ENCODE measurements at regions not wholly inside any gene's neighbourhood (a gene's known extent, or its start where the extent isn't known, plus 50 kb on each side); places are given as distances from the start of the nearest gene placed in this dataset.
"Not testable (repeated sequence)": the region's sequence is repeated elsewhere in the genome, so short reads cannot be mapped to it uniquely, and the experiment has no call there.

GRCh38 chr1:60949826-60950197, 132.5 kb upstream of the NFIA start:
- DNase-seq (ENCODE audit: low spot score), result no peak

- DNase-seq (ENCODE audit: low spot score), result no peak
These were observed 133.1 kb upstream of the NFIA start for GRCh38 chr1:60949154-60949825.

- no peak for DNase-seq (ENCODE audit: low spot score)
These were observed 133.9 kb upstream of the NFIA start for GRCh38 chr1:60948486-60948885.

DNA sequence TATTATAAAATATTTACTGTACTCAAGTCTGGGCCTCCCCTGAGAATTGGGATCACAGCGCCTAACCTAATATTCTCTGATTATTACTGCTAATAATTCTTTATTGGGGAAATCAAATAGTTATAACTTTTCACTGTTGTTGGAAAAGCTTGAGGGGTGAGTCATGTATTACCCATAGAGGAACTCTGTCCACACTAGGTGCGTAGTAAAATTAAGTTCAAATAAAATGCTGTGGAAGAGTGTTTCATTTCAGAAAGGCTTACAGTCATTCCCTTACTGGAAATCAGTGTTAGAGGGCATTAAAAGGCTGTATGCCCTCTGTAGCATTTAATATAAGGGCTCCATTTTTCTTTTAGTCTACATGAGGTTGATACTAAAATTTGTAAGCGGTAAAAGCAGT, 135.0 kb upstream of the NFIA start:
- no peak for DNase-seq (ENCODE audit: low spot score)

DNA sequence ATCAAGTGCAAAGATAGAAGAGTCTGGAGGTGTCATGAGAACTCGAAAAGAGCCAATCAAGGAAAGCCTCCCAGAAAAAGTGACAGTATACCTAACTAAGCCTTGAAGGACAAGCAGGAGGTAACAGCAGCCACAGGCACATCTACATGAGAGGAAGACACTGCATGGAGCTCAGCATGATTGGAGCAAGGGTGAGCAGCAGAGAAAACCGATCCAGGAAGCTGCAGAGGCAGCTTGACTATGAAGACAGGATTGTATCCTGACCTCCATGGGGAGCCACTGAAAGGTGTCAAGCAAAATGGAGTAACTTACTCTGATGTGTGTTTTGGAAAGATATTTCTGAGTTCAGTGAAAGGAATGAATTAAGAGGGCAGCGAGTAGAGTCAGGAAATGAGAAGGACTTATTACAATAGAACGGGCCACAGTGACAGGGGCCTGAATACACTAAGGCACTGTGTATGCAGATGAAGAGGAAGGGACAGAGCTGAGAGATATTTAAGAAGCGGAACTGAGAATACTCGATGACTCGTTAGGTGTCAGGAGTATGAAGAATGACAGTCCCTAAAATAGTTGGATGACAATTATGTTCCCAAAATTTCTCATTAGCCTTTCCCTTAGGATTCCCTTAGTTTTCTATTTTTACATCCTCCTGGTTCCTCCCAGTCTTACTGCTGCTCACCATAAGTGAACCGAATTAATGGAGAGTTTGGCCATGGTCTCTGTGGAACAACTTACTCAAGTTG, 139.3 kb upstream of the NFIA start:
- no peak for DNase-seq (ENCODE audit: low spot score)

- DNase-seq (ENCODE audit: low spot score), result no peak
These were observed 140.1 kb upstream of the NFIA start for GRCh38 chr1:60942291-60942690.

DNA sequence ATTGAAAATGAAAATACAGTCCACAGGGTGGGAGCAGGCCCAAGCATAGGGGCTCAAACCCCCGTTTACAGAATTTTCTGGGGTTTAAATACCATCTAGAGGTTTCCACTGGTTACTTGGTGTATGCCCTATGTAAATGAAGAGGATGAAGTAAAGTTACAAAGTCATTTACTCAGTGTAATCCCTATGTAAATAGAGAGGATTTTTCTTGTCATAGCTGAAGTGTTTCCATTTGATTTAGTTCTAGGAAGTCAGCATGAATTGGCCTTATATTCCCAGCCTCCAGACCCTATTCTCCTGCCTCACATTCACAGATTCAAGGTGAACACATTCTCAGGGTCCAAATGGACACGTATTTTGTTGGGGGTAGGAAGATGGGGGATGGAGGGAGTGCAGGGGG, 141.7 kb upstream of the NFIA start:
- DNase-seq (ENCODE audit: low spot score), result not testable (repeated sequence)

GRCh38 chr1:60937720-60938119, 144.6 kb upstream of the NFIA start:
- DNase-seq (ENCODE audit: low spot score), result no peak

DNA sequence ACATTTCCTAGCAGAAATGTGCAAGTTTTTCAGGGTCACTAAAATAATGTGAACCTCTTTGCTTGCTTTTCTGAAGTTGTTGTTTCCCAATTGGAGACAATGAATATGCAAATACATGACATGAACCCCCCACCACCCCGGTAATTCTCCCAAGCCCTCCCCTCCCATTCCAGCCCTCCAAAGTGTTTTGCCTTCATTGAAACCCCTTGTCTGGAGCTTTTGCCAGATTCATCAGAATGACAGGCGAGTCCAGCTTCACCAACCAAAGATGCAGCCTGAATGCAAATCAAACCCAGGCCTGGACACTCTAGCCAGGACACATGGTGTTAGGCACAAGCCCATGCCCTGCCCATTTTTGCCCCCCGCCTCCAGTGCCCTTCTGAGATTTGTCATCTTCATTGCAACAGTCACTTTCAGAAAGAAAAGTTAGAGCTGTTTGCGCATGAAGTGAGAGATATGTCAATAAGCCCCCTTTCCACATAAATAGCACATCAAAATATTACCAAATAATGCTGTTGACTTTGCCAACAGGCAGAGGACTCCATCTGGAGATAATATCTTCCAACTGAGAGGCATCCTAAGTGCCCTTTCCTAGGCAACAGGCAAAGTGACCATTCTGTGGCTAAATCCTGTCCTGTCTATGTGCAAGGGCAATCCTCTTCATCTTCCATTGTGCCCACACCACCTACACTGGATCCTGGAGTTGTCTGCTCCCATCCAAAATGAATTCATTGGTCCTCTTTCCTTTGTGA, 145.6 kb upstream of the NFIA start:
- no peak for DNase-seq (ENCODE audit: low spot score)

DNA sequence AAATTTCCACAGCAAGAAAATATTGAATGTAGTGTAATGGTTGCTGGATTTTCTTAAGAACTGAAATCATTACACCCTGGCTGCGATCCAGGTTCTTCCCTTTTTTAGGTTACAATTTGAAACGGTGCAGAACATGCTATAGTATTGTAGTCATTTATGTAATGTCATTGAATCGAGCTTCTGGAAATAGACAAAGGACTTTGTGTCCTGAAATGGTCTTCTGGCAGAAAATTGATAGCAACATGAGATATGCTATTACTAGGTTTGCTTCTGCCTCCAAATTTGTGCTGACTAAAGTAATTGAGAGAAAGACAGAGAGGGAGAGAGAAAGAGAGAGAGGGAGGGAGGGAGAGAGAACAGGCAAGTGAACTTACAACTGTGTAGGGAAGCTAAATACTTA, 146.2 kb upstream of the NFIA start:
- no peak for DNase-seq (ENCODE audit: low spot score)

DNA sequence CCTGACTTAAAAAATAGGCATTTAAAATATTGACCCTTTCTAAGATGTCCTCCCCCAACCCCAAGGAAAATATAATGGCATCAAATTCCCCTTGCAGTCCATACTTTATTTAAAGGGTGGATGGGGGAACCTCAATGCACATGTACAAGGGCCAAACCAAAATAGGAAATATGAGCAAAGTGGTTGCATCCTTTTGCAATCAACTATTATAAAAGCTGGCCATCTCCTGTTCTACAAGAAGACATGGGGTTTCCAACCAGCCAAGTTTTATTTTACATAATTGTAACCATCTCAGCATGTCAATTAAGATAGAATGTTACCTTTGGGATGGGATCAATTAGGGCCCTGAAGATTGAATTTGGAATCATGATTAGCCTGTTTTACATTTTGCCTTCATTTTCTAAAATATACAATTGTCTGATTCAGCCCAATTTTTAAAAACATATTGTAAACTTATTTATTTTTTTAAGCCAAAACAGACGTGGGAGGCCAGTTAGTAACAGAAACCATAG, 146.7 kb upstream of the NFIA start:
- no peak for DNase-seq (ENCODE audit: low spot score)

GRCh38 chr1:60930130-60930529, 152.2 kb upstream of the NFIA start:
- DNase-seq (ENCODE audit: low spot score), result no peak

DNA sequence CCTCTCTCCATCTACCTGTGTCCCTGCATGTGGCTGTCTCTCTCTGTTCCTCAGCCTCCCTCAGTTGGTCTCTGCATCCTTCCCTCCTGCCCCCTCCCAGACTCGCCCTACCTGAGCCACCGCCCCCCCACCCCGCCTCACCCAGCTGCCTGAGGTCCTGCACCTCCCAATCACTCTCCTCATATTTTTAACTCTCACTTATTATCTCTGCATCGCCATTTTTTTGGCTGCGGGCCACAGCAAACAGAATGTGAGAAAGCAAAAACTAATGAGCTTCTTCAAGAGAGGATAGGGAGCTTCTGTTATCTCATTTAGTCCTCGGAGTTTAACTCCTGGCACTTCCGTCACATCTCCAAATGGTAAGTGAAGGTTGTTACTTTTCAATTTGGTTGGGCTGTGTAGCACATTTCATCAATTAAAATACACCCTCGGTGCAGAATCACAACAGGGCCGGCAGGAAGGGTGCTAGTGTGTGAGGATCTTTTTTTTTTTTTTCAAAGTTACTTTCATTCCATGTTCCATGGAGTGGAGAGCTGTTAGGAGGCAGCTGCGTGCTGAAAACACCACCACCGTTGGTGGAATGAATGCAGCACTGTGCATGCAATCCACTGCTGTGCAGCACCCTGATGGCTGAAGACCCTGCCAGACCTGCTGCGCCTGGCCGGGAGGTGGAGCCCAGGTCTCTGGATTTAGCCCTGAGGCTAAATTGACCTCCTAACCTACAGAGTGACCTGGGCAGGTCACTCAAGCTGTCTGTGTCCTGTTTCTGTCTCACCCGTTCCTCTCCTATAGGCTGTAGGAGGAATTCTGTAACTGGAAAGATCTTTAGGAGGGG, 157.2 kb upstream of the NFIA start:
- no peak for DNase-seq (ENCODE audit: low spot score)

DNA sequence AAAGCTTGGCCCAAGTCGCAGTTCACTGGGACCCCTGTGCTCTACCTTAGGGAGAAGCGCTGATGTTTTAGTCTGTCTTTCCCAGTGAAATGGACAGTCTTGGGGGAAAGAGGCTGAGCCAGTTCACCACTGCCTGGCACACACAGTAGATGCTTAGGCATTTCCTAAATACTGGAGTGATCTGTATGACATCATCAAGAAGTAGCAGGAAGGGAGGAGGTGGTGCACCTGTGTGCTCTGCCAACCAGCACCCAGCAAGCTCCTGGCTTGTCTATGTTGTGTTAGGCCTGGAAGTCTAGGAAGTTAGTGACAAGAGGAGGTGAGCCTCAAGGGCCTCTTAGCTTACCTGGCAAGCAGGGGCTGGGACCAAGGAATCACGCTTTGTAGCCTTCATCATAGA, 158.2 kb upstream of the NFIA start:
- DNase-seq (ENCODE audit: low spot score), result no peak

DNA sequence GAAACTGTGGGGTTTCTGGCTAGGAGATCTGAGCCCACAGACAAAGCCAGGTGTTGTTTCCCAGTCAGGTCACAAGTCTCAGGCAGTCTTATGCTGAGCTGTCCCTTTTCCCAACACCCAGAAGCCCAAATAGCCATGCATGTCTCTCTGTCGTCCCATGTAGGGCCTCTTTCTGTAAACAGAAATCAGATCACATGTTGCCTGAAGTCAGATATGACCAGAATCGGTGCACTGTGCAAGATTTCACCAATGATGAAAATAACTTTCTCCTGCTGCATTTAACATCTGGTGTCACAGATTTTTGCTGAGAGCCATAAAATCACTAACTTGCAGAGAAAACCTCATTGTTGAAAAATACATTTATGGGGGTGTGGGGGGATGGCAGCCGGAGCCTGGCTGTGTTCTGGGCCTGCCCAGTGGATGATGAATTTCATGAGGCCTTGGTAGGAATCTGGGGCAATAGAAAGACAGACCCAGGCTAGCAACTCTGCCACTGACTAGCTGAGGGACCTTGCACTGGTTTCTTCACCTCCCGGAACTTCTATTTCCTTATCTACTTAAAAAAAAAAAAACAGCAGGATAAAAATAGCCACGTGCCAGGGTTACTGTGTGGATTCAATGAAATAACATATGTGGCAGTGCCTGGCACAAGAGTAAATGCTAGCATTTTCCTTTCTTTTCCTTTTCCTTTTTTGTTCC, 158.8 kb upstream of the NFIA start:
- no peak for DNase-seq (ENCODE audit: low spot score)

GRCh38 chr1:60922304-60922703, 160.1 kb upstream of the NFIA start:
- DNase-seq (ENCODE audit: low spot score), result no peak

- DNase-seq (ENCODE audit: low spot score), result no peak
These were observed 161.2 kb upstream of the NFIA start for GRCh38 chr1:60921175-60921574.

DNA sequence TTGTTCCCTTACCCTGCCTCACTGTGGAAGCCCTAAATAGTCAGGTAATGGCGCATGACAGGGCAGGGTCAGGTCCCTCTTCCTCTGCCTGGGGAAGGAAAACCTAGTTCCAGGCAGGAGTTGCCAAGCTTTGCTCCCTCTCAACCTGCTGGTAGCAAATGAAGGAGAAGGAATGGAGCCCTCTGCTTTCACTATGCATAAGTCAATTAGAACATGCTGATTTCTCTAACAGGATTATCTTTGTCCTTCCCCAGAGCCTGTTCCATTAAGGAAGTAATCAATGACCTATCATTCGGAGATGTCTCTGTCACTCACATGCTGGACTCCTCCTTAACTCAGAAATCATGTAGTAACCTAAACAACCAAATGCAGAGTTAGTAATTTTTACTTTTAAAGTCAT, 161.8 kb upstream of the NFIA start:
- DNase-seq (ENCODE audit: low spot score), result no peak

DNA sequence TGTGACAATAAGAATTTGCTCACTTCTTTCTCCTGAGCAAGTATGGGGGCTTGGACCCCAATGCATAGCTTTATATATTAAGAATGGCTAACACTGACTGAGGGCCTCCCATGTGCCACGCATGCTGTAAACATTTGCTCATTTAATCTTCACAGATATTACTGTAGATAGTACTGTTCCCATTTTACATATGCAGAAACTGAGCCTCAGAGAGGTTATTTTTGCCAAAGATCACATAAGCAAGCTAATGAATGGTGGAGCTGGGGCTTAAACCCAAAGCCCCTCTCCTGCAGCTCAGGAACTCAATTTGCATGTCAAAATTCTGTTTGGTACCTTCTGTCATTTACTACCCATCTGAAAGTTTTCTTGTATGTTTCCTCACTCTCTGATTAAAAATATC, 163.5 kb upstream of the NFIA start:
- DNase-seq (ENCODE audit: low spot score), result no peak

DNA sequence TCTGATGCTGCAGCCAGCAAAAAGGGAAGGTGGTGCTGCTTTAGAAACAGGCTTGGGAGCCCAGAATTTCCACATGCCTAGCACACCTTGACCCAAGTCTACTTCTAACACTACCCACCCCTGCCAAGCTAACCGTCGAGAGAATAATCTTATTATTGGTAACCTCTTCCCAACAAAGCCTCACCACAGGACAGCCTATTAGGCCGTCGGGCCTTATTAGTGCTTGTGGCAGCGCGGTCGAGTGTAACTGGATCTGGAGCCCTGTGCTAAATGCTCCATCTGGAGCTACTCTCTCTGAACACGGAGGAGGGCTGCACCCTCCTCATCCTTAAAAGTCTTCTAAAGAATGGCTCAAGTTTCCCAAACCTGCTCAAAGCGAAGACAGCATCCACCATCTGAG, 165.5 kb upstream of the NFIA start:
- DNase-seq (ENCODE audit: low spot score), result no peak

- no peak for DNase-seq (ENCODE audit: low spot score)
These were observed 166.2 kb upstream of the NFIA start for GRCh38 chr1:60916199-60916598.

DNA sequence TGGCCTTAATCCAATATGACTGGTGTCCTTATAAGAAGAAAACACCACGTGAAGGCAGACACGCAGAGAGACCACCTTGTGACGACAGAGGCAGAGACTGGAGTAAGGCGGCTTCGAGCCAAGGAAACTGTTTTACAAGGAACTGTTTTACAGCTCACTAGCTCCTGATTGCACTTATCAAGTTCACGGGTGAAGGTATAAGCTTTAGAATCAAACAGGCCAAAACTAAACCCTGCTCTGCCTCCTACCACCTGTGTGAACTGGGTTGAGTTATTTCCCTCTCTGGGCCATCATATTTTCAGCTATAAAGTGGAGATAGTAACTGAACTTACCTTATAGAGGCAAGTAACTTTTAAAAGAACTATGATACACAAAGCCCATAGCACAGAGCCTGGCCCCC, 166.9 kb upstream of the NFIA start:
- DNase-seq (ENCODE audit: low spot score), result no peak

Measured in CD4-positive, alpha-beta T cell treated with Interleukin-6 at 100 ng/mL for 8 hours (primary cell).